Right ventricle myocardium superior (tissue), 1 donor: ENCODE measurements at regions not wholly inside any gene's neighbourhood (a gene's known extent, or its start where the extent isn't known, plus 50 kb on each side); places are given as distances from the start of the nearest gene placed in this dataset.
A peak's percentile ranks its signal among the peaks of the same experiment; 100 is the strongest.

ENCODE experiments used
- ATAC-seq: fragments of 200-7000 bp; cut with Tn5 transposase; one replicate; pipeline ENCODE4 v1.9.1; 2020; ENCODE audit warnings: mild to moderate bottlenecking; ENCODE audit not compliant: poor library complexity
- DNase-seq: peaks from one replicate; pipeline ENCODE4 v3.0.0-alpha.2; 2020
- intact Hi-C: fragments of 100-400 bp; cut with DNase I; formaldehyde crosslinking; loops from one replicate; pipeline ENCODE4 v1.11.2; 2022
- donor health status: DM: no; HTN: yes; CAD: no; lungs with severe emphysema.

- ATAC-seq, result no peak
- intact Hi-C loops, result no loop called here
- no peak for DNase-seq
These were observed 364.3 kb downstream of the SLITRK6 start for GRCh38 chr13:85434927-85435326.

- intact Hi-C loops, result no loop called here
- ATAC-seq (no peak), DNase-seq (no peak)
These were observed 366.3 kb downstream of the SLITRK6 start for GRCh38 chr13:85432881-85433280.

GRCh38 chr13:85431720-85432119 is 367.5 kb downstream of the SLITRK6 start:
- DNase-seq (peak; percentile 33), ATAC-seq (no peak)
- intact Hi-C loops, result no loop called here

- intact Hi-C loops, result no loop called here
- ATAC-seq (no peak), DNase-seq (no peak)
These were observed 368.9 kb downstream of the SLITRK6 start for GRCh38 chr13:85430216-85430794.

GRCh38 chr13:85427416-85427815 is 371.8 kb downstream of the SLITRK6 start:
- ATAC-seq, result no peak
- no peak for DNase-seq
- intact Hi-C loops, result no loop called here

- ATAC-seq (no peak), DNase-seq (no peak)
- intact Hi-C loops, result no loop called here
These were observed 379.1 kb downstream of the SLITRK6 start for GRCh38 chr13:85420136-85420535.

- no peak for ATAC-seq
- no peak for DNase-seq
- intact Hi-C loops, result no loop called here
These were observed 379.6 kb downstream of the SLITRK6 start for GRCh38 chr13:85419611-85420010.

- intact Hi-C loops, result no loop called here
- DNase-seq (no peak), ATAC-seq (no peak)
These were observed 381.4 kb downstream of the SLITRK6 start for GRCh38 chr13:85417807-85418206.

GRCh38 chr13:85413664-85414063 is 385.6 kb downstream of the SLITRK6 start:
- DNase-seq, result no peak
- intact Hi-C loops, result no loop called here
- no peak for ATAC-seq

GRCh38 chr13:85412448-85412847 is 386.8 kb downstream of the SLITRK6 start:
- intact Hi-C loops, result no loop called here
- DNase-seq (no peak), ATAC-seq (no peak)

GRCh38 chr13:85411591-85411990 is 387.6 kb downstream of the SLITRK6 start:
- ATAC-seq (no peak), DNase-seq (no peak)
- intact Hi-C loops, result no loop called here

GRCh38 chr13:85408415-85408814 is 390.8 kb downstream of the SLITRK6 start:
- intact Hi-C loops, result no loop called here
- ATAC-seq, result no peak
- no peak for DNase-seq

- ATAC-seq (no peak), DNase-seq (no peak)
- intact Hi-C loops, result no loop called here
These were observed 392.8 kb downstream of the SLITRK6 start for GRCh38 chr13:85406269-85406975.

- intact Hi-C loops, result no loop called here
- ATAC-seq (no peak), DNase-seq (no peak)
These were observed 393.8 kb downstream of the SLITRK6 start for GRCh38 chr13:85405316-85405897.

GRCh38 chr13:85386424-85386823 is 412.8 kb downstream of the SLITRK6 start:
- ATAC-seq (no peak), DNase-seq (no peak)
- intact Hi-C loops, result no loop called here

- no peak for ATAC-seq
- no peak for DNase-seq
- intact Hi-C loops, result no loop called here
These were observed 415.9 kb downstream of the SLITRK6 start for GRCh38 chr13:85383291-85383690.

GRCh38 chr13:85381082-85381481 is 418.1 kb downstream of the SLITRK6 start:
- DNase-seq (no peak), ATAC-seq (no peak)
- intact Hi-C loops, result no loop called here

GRCh38 chr13:85379991-85380390 is 419.2 kb downstream of the SLITRK6 start:
- DNase-seq (no peak), ATAC-seq (no peak)
- intact Hi-C loops, result no loop called here

GRCh38 chr13:85379433-85379832 is 419.8 kb downstream of the SLITRK6 start:
- DNase-seq (no peak), ATAC-seq (no peak)
- intact Hi-C loops, result no loop called here

GRCh38 chr13:85377783-85378182 is 421.4 kb downstream of the SLITRK6 start:
- intact Hi-C loops, result no loop called here

More at GRCh38 chr13:85377783-85378182, 421.4 kb downstream of the SLITRK6 start:
- no peak for DNase-seq
- no peak for ATAC-seq
